Inflammatory macrophage treated with lipopolysaccharide for 1 hour (primary cell): ENCODE measurements at regions not wholly inside any gene's neighbourhood (a gene's known extent, or its start where the extent isn't known, plus 50 kb on each side); places are given as distances from the start of the nearest gene placed in this dataset.
"Not testable (repeated sequence)": the region's sequence is repeated elsewhere in the genome, so short reads cannot be mapped to it uniquely, and the experiment has no call there.

Source experiments
- DNase-seq, 2 donors: peaks; one replicate each; pipeline ENCODE4 v3.0.0-alpha.2; 2020 to 2022

DNA sequence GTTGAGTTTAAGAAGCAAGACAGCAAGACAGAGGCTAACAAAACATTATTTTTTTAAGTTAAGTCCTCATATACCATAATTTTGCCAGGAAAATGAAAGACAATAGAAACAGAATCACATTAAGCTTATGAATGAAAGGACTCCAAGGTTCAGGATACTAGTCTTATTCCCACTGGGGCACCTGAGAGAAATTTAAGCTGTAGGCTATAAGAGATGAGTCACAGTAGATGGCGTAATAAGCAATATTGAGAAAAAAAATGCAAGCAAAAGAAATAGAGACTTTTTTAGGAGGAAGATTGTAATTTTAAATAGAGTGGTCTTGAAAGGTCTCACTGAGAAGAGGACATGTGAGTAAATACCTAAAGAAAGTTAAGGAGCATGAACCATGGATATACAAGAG, 57.1 kb upstream of the KIF2B start:
- DNase-seq = no peak

DNA sequence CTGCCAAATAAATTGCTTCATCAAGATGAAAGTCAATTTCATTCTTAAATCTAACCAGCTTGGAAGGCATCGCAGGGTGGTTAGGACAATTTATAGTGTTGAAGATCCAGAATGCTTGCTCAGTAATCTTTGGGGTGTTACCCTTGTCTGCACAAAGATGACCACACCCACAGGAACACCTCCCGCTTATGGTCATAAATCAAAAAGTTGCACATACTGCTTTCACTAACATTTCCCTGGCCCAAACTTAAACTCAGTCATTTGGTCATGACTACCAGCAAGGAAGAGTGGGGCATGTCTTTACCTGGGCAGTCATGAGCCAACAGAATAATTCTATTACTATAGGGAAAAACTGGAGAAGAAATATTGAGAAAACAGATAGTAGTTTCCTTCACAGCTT, 57.6 kb upstream of the KIF2B start:
- DNase-seq = no peak

DNA sequence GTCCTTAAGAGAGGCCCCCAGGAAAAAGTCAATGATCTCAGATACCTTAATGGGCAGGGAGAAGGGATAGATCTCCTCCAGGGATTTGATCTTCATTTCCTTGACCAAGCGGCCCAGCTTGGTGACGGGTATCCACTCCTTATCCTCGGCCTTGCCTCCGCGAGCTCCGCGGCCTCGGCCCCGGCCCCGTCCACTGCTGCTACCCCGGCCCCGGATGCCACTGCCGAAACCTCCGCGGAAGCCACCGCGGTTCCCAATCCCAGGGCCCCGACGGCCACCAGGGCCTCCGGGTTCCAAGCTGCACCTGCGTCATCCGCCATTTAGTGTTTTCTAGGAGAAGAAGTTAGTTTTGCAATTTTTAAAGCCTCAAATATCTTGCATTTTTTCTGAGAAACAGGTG, 65.2 kb upstream of the KIF2B start:
- no peak for DNase-seq

DNA sequence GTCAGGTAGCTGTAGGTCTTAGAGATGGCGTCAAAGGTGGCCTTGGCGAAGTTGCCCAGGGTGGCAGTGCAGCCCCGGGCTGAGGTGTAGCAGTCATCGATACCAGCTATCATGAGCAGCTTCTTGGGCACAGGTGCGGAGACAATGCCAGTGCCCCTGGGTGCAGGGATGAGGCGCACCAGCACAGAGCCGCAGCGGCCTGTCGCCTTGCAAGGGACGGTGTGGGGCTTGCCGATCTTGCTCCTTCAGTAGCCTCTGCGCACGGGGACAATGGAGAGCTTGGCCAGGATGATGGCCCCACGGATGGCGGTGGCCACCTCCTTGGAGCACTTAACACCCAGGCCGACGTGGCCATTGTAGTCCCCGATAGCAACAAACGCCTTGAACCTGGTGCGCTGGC, 65.6 kb upstream of the KIF2B start:
- not testable (repeated sequence) for DNase-seq

DNA sequence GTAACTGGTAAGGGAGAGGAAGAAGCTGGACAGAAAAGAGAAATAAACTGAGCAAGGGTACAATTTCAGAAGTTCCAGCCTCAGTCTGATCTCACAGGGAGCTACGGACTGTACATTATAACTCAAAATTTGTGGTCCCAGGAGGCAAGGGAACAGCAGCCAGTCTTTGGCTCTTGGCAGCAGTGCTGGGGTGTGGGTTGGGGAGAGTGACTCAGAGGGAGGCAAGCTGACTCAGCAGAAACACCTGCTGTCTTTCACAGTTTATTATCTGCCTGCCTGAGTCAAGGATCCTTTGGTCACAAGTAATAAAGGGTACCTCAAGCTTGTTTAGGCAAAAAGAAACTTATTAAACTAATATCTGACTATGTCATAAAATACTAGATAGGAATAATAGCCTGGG, 73.5 kb upstream of the KIF2B start:
- DNase-seq = no peak

DNA sequence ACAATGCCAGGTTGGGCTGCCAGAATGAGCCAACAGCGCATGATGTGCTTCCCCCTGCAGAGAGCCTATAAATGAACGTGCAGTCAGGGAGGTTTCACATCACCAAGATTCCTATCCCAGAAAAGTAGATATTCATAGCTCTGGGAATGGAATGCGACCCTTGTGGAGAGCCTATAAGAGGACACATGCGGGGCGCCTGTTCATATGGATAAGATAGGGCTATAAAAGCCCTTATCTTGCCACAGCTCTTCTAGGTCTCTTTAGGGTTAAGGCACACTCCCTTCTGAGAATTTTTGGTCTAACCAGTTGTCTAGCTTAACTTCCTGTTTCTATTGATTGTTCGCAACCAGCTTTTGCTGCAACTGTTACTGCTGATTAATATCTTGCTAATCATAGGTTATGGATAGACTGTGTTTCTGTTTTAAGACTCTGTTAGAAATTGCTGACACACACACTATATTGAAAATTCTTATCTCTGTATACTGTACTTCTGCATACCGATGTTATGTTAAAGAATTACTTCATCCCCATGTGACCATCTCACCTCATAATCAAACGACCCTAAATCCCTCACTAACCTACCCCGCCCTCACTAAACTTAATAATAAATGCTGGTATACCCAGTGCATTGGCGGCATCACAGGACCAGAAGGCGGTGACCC, 74.4 kb upstream of the KIF2B start:
- not testable (repeated sequence) for DNase-seq

DNA sequence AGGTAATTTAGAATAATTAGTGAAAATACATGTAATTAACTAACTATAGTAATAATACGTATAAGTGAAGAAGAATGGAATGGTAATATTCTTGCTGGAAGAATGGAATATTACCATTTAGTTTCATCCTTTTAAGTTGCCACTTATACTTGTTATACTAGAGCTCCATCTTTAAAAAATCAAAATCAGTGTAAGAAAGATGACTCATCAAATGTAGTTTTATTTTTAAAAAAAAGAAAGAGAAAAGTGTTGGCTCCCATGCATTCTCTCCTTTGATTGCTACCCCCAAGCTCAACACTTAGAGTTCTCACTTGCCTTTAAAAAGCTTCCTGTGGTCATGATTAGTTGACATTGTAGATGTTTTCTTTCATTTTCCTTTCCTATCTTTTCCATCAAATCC, 82.4 kb upstream of the KIF2B start:
- no peak for DNase-seq

DNA sequence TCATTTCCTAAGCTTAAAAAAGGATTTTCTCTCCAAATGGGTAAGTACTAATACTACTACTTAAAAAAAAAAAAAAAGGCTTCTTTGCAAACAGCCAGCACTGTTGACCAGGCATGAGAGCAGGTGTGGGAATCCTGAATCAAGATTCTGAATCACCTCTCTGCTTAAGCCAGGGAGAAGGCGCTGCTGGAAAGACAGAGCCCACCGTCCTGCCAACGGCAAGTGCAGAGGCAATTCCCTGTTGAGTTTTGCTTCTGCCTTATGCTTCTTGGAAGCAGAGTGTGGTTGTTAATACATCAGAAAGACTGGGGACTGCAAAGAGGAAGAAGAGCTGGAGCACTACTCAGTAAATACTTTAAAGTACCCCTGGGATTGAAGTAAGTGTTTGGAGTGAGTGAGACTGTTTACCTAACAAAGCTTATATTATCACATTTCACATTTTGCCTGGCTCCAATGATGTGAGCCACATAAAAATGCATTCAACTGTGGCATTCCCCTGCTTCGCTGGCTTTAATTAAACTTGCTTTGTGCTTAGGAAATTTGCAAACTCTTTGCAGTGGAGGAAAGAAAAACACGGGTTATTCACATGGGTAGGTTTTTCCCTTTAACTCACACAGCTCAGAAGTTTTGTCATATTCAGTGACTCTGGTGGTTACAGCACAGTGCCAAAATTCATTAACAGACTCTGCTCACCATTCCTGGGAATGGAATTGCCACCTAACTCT, 86.0 kb upstream of the KIF2B start:
- no peak for DNase-seq

DNA sequence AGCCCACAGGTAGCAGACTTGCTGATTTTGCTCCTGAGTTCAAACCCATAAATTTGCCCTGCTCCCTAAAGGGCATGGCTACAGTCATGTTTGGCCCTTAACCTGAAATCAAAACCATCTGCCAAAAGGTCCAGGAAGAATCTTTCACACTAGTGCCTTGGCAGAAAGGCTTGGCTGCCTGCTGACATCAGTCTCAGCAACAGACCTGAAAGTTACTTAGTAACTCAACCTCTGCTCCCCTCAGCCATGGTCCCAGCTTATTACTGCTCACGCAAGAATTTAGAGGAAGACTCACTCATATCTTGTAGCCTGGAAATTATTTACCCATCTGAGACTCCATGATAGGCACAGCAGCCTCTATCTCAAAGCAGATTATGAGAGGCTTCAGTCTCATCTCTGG, 98.0 kb upstream of the KIF2B start:
- no peak for DNase-seq

DNA sequence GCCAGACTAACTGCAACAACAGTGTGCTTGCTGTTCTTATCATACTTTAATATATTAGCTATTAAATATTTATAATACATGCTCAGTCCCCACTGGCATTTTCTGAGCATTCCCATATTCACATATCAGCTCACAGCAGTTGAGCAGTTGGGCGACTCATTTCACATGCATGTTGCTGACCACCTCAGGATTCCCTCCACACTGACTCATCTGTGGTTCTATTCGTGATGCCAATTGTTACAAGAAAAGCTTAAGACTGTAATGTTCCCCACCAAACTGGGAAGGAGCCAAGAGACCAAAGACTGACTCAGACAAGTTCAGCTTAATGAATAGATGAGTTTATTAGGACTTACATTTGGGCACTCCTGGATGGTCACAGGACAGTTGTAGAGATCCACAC, 100.3 kb upstream of the KIF2B start:
- no peak for DNase-seq

DNA sequence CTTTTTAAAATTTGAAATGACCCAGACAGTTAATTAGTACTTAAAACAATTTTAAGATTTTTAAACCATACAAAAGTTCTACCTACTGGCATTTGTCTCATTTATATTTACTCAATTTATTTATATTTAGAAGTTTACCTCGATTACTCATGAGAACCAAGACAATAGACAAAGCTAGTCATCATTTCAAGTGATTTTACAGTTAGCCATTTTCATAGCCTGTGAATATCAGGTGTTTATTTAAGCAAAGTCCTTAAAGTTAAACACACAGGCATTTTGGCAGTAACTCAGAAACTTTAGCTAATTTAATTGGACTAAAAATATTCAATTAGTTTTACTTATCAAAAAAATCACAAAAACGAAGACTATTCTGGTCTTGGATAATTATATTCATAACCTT, 101.6 kb upstream of the KIF2B start:
- DNase-seq = no peak

DNA sequence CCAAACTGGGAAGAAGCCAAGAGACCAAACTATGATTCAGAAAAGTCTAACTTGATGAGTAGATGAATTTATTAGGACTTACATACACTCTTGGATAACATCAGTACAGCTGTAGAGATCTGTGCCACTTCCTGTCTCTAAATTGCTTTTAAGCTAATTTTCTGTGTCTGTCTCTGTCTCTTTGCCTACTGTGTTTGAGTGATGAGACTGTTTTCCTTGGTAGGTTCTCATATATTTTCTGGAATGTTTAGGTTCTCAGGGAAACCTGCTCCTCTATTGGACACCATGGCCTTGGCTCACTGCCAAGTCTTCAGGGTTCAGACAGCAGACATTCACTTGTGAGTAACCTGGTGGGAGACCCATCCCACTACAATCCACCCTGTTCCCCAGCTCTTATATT, 103.5 kb upstream of the KIF2B start:
- no peak for DNase-seq

DNA sequence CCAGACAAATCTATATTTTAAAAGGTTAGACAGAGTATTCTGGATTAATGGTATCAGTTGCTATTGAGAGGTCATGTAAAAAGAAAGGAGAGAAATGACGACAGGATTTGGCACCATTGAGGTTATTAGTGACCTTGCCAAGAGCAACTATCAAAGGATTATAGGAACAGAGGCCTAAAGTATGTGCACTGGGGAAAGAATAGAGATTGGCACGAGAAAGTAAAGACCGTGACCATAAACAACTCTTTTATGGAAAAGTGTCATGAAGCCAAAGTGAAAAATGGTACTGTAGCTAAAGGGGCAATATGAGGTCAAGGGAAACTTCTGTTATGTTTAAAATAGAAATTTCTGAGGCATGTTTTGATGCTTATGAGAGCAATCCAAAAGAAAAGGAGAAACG, 115.2 kb upstream of the KIF2B start:
- no peak for DNase-seq

DNA sequence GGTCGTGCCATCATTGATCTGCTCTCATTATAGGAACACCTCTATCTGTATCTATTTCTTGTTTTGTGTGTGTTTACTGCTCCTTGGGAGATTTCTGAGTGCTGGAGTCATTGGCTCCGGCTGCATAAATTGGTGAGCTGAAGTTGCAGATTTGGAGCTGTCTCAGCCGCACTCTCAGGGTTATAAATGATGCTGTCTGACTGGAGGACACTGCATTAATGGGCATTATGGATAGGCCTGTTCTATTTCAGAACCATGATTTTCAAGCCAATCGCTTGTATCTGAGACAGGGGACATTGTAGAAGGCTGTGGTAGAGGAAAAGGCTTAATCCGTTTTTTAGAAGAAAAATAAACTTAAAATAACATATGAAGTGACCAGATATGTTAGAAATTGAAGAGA, 126.4 kb upstream of the KIF2B start:
- DNase-seq = no peak

DNA sequence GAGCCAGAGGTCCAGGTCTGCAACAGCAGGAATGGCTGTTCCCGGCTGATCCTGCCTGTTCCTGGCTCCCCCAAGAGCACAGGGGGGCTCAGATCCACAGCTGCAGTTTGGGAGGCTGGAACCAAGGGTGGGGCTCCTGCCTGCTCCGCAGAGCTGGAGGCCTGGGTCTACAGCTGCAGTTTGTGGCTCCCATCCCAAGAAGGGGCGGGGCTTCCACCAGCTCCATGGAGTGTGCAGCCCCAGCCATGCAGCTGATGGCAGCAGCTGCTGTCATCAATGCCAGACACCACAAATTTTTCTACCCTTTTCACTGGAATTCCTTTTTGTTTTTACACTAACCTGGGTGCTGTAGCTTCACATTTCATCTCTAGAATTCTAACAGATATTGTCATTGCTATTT, 135.4 kb upstream of the KIF2B start:
- DNase-seq = no peak

DNA sequence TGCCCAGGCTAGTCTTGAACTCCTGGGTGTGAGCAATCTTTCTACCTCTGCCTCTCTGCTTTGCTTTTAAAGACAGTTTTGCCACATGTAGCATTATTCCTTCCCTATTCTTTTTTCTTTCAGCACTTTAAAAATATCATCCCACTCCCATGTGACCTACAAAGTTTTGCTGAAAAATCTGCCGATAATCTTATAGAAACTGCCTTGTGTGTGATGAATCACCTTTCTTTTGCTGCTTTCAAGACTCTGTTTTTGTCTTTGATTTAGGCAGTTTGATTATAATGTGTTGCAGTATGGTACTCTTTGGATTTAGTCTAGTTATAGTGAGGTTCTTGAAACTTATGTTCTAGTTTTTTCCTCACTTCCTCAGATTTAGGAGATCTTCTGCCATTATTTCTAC, 142.0 kb upstream of the KIF2B start:
- no peak for DNase-seq

DNA sequence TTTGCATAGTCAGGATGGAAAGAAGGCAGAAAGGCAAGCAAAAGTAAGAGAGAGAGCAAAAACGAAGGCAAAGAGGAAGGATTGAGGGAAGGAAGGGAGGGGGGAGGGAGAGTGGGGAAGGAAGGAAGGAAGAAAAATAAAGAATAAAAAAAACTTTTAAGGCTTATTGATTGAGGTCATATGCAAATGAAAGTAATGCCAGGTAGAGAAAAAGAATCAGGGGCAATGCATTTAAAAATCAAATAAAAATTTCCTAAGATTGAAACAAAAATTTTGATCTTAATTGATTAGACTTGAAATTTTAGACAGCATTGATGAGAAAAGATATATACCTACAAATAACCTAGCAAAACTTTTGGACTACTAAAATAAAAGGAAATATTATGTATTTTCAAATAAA, 153.9 kb upstream of the KIF2B start:
- no peak for DNase-seq

DNA sequence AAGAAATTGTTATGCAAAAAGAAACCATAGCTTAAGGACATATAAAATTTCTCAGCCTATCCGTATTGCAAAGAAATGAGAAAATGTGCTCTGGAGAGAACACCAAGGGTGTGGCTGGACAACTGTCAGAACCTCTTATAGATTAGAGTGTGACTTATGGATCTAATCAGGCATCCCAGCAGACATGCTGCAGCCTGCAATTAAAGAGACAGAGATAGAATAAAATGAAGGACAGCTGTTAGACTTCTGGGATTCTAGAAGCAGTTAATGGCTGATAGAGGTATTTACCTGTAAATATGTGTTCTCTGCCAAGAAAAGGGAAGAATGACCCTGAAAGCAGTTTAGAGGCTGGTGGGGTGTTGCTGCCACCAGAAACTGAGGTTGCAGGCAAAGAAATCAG, 160.1 kb upstream of the KIF2B start:
- DNase-seq = no peak

DNA sequence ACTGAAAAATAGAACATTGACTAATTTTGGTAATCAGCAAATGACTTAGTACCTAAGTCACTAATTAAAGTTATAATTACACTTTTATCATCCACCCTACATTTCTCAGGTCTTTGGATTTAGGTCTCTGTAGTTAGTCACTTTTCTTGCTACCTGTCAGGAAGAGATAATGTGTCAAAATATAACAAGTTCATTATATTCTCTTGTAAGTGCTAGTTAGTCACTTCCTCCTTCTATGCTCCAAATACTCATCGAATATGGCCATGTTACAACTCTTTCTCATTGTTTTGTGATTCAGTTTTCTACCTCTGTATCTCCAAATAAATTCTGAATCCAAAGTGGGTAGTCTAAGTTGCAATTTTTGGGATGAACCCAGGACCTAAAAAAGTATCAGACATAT, 163.5 kb upstream of the KIF2B start:
- no peak for DNase-seq

DNA sequence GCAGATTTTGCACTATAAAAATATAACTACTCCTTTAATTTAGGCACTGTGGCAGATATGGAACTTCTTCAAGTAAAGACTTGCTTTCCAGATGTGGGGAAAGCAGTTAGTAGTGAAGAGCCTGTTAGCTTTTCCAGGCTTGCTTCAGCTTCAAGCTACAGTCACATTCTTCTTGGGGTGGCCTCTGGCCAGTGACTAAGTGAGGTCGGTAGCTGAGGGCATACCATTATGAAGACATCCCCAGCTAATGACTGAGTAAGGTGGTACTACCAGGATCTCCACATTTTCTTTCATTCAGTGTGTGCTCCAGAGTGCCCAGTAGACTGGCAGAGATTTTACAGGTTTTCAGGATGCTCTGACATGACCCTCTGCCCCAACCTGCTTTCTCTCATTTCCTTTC, 167.1 kb upstream of the KIF2B start:
- no peak for DNase-seq

DNA sequence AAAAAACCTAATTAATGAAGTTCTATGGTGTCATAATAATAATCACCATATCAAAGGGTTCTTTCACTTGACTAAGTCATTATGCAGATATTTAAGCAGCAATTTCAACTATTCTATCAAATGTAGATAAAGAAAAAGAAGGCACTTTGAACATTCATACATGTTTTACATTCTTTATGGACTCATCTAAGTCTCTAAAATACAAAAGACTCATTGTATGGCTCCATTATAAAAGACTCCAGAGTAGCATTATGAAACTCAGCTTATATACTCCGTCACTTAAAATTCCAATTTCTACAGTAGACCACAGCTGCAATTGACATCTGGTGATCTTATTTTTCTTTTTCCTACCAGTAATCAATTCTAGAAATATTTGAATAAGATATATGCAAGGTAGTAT, 173.5 kb upstream of the KIF2B start:
- DNase-seq = no peak

DNA sequence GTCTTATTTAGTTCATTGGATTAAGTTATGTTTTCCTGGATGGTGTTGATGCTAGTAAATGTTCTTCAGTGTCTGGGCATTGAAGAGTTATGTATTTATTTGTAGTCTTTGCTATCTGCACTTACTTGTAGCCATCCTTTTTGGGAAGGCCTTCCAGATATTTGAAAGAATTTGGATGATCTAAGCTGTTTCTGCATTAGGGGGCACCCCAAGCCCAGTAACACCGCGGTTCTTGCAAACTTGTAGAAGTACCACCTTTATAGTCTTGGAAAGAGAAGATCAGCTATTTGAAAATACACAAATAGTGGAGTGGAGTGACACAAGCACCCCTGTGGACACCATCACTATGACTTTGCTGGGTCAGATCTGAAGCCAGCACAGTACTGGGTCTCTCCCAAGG, 175.9 kb upstream of the KIF2B start:
- DNase-seq = no peak

DNA sequence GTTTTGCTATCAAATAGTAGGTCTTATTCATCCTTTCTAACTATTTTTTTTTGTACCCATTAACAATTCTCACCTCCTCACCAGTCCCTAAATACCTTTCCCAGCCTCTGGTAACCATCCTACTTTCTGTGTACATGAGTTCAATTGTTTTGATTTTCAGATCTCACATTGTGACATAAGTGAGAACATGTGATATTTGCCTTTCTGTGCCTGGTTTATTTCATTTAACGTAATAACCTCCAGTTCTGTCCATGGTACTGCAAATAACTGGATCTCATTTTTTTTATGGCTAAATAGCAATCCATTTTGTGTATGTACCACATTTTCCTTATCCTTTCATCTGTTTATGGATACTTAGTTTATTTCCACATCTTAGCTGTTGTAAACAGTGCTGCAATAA, 181.9 kb upstream of the KIF2B start:
- no peak for DNase-seq

DNA sequence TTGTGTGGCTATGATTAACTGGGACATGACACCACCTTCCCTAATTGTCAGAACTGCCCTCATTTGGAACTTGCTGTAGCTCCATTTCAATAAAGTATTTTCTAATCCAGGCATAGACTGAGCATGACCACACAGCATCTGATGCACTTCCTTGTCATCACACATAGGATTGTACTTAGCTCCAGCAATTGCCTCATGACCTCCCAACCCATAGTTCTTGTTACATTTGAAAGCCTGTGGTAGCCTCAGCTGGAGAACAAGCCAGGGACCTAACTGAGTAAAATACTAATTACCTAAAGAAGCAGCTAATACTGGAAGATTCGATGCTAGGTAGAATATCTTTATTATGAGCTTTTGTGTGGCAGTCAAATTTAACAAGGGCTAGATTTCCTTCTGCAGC, 187.3 kb upstream of the KIF2B start:
- DNase-seq = no peak

DNA sequence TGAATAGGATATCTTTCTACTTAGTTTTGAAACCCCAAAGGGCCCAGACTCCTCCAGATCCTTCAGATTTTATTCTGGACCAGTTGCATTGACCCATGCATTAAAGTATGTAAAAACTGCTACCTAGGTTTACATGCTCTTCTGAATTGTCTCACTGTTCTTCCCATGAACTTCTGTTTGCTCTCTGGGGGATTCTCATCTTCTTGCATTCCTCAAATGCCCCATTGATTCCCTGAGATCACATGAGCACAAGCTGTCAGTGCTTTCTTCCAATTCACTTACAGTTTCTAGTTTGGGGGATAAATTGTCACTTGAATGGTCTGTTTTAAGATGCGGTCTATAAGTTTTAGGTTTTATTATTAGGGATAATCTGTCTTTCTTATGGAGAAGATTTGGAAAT, 188.9 kb upstream of the KIF2B start:
- DNase-seq = no peak
